Posterior vena cava (tissue), 2 donors: ENCODE measurements at regions not wholly inside any gene's neighbourhood (a gene's known extent, or its start where the extent isn't known, plus 50 kb on each side); places are given as distances from the start of the nearest gene placed in this dataset.
"Not testable (repeated sequence)": the region's sequence is repeated elsewhere in the genome, so short reads cannot be mapped to it uniquely, and the experiment has no call there.

Experiments
- DNase-seq: peaks from one replicate; pipeline ENCODE4 v3.0.0-alpha.2; 2020; ENCODE audit warnings: low spot score
- intact Hi-C, 2 donors: fragments of 100-400 bp; cut with DNase I; formaldehyde crosslinking; loops; one replicate each; pipeline versions ENCODE4 v1.14.1 to v1.14.2; 2022 to 2023
- donor health status: DM: yes; HTN: yes; CAD: no.
- donor health status: DM: yes; HTN: yes; CAD: no.

DNA sequence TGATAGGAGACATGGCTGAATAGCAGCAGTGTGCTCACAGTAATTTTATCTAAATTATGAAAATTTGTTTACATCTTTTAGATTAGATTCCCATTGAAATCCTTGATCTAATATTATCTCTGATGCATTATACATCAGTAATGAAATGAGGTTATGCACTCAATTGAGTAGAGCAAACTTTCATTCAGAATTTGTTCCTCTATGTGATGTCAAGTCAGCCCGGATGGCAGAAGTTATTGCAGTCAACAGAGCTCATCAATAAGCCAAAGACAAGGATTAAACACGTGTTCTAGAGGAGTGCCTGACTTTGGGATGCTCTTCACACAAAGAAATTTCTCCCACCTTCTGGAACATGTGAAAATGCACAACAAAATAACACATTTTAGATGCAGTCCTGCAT is 688.8 kb downstream of the TMEM121 start:
- intact Hi-C loops: no loop called here
- DNase-seq: no peak

DNA sequence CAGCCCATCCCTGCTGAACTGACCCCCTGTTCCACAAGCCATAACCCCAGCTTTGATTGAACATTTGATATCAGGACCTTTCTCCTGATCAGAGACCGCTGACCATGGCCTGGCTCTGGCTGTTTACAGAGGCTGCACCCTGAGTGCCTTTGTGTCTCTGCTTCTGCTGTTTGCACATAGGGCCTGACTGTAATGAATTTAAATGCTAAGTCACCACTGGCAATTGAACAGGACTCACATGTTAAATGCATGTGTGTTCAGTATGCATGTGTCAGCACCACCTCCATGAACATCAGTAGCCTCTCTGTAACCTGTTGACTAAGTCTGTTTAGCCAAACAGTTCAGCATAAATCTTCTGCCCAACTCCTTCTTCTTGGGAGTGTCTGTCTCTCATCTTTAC is 690.3 kb downstream of the TMEM121 start:
- intact Hi-C loops: no loop called here
- DNase-seq: no peak

DNA sequence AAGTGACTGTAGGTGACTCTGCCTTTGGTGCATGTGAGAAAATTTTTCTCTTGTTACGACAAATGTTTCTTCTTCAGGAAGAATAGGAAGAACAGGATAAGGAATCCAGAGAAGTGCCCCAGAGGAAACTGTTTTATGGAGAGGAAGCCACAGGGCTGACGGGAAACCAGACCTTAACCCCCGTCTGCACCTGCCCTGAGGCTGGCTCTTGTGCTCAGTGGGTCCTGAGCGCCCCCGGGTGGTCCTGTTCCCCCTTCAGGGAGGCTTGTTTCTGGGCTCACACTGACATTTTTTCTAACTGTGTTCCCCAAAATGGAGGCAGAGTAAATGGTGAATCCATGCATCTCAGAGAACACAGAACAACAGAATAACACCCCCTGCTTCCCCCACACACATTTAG is 691.8 kb downstream of the TMEM121 start:
- DNase-seq: no peak
- intact Hi-C loops: no loop called here

DNA sequence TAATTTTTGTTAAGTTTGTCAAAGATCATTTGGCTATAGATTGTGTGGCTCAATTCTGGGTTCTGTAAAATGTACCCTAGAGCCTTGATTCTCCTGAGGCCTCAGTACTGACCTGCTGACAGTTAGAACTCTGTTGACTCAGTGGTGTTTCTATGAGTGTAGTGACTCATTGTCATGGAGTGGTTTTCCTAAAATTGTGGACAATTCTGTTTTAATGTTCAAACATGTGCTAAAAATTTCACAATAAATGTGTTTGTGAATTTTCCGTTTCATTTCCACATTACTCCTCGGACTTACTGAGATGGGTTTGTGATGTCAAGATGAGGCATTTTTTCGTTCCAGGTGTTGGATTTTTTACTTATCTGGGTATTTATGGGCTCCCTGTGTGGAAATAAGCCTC is 695.9 kb downstream of the TMEM121 start:
- DNase-seq: no peak
- intact Hi-C loops: no loop called here

DNA sequence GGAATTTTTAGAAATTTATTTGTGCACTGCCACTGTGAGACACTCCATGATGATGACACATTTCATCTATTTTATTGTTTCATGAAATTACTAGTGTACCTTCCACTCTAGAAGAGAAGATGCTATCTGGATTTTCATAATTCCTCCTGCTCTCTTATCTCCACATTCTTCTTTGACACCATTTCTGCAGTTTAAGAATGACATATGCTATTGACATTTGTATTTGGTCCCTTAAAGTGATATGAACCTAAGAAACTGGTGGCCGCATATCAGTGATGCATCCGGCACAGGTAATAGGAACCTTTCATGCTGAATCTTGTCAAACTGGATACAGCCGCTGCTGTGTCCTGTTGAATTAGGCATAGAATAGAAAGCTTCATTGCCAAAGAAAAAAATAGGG is 696.3 kb downstream of the TMEM121 start:
- intact Hi-C loops: no loop called here
- DNase-seq: no peak

DNA sequence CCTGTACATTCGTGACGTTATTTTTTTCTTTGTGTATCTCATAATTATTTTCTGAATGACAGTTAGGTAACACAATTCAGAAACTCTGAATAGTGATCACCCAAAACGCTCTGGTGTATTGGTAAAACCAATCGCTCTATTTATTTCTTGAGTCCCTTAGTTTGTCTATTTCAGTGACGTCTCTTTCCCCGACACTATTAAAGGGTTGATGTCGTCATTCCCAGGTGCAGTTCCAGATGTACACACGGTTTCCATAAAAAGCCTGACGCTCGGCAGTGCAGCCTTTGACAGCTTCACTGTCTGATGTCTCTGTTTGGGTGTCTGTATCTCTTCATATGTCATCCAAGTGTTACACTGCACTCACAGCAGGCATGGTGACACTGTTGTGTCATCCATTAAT is 701.4 kb downstream of the TMEM121 start:
- DNase-seq: no peak
- intact Hi-C loops: no loop called here

DNA sequence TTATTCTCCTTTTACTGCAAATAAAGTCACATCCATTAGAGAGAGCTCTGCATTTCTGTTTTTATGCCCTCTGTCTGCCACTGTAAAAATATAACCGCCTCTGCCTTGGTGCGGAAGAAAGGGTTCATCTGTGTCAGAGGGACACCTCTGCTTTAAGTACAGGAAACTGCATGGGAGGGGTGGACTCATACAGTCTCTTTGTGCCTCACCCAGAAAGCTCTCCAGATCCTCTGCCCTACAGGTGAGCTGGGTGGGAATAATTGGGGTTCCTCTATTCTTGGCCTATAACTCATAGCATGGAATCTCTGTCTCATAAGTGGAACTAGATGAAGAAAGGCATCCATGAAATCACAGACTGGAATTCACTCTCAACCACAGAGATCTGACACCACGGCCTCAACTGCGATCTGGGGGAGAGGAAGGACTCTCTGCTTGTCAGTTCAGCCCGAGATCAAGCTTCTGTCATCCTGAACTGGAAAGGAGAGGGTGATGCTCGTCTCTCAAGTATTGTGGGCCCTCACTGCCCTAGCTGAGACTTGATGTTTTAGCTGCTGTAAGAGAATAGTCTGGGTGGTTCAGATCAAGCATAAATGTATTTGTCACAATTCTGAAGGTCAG is 702.3 kb downstream of the TMEM121 start:
- intact Hi-C loops: no loop called here
- DNase-seq: no peak

DNA sequence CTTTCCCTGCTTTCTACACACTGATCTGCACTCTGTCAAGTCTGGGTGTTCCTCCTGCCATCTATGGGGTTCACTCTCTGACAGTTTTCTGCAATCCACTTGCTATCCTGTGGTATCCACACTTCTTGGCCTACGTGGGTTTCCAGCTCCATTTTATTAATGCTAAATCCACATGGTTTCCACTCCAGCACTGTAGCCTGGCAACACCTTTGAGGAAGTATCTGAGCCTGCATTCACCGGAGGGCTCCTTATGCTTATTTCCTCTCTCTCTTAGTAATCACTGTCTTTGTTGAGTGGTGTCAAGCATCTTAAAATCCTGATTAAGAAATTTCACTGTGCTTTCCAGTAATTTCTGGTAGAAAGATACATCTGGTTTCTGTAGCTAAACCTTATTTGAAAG is 703.7 kb downstream of the TMEM121 start:
- DNase-seq: no peak
- intact Hi-C loops: no loop called here

DNA sequence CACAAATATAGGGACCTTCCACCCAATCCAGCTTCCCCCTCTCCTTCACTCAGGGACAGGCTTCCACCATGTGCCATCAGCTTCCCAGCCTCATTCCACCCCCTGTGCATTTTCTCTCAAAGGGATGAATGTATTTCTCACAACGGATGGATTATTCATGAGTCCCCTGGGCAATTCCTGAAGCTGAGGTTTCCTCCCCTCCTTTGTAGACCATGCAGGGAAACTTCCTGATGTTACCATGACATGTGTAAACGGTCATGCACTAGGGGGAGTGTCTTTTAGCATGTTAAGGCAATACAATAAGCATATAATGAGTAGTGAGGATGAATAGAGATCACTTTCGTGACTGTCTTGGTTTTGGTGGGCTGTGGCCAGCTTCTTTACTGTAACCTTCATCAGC is 706.8 kb downstream of the TMEM121 start:
- intact Hi-C loops, DNase-seq: not testable (repeated sequence)

DNA sequence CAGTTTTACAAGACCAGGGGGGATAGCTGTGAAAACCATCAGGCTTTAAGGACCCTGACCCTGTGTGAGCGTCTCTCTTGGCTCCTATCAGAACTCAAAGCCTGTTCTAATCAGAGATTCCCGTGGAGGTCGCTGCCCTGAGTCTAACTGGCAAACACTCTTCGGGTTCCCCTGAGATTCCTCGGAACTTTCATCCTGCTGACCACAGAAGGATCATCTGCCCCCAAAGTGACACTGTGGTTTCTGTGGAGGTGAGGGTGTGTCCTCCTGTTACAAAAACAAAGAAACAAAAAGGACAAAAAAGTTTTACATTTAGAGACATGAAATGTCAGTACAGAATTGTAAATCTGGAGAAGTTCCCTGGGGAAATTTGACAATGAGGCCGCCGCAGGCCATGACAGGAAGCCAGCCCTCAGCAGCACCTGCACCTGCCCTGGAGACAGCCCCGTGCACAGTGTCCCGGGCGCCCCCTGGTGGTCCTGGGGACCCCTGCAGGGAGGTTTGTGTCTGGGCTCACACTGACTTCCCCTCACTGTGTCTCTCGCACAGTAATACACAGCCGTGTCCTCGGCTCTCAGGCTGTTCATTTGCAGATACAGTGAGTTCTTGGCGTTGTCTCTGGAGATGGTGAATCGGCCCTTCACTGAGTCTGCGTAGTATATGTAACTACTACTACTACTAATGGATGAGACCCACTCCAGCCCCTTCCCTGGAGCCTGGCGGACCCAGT is 708.3 kb downstream of the TMEM121 start:
- intact Hi-C loops, DNase-seq: not testable (repeated sequence)

DNA sequence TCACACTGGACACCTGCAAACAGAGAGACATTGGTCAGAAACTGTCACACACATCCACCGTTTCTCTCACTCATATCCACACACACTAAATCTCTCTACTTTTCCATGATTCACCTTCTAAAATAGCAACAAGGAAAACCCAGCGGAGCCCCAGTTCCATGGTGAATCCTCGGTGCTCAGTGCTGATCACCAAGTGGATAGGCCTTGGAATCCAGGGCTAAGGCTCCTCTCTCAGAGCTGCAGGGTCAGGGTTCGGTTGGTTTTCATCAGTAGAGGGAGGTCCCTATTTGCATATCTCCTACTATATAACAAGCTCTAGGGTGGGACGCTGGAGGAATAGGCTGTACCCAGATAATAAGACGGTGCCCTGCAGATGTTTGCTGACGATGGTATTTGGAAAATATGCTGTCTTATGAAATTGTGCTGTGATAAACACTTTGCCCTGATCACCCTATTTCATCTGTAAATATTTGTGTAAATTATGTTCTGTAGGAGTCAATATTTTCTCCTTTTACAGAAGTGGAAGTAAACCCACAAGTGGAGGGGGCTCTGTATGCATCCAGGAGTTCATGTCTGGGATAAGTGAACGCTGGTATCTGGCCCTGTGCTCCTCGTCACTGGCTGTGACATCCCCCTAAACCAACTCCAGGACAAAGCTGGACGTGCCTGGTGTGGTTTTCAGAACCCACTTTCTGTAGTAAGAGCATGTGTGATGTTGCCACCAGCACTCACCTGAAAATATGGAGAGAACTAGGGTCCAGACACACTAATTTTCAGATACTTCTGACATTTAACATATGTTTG is 709.2 kb downstream of the TMEM121 start:
- intact Hi-C loops: no loop called here
- DNase-seq: no peak

DNA sequence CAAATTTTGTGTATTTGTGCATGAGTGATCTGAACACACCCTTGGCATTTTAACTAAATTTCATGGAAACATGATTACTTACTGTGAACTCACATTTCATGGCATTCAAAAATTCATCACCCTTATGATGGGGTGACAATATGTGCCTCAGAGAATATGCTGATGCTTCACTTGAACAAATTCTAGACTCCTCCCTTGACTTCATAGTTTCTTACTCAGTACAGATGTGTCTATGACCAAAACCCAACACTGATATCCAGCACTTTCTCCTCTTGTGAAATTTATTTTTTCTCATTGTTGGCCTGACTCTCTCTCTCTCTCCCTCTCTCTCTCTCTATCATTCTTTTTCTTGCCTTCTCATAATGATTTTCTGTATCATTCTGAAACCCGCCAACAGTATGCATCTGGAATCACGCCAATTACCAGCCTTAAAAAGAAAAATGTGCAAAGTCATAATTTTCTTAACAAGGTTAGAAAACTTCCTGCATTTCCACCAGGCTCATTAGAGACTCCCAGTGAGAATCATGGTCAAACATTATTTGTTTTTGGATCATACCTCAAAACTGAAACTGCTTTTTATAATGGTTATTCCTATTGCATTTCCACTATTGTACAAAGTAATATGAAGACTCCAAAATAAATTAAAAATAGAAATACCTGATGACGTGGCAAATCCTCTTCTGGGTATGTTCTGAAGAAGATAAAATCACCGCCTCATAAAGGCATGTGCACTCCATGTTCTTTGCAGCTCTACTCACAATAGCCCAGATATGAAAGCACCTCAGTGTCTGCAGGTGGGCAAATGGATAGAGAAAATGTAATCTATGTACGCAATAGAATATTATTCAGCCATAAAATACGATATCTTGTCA is 722.2 kb downstream of the TMEM121 start:
- intact Hi-C loops: no loop called here
- no peak for DNase-seq

DNA sequence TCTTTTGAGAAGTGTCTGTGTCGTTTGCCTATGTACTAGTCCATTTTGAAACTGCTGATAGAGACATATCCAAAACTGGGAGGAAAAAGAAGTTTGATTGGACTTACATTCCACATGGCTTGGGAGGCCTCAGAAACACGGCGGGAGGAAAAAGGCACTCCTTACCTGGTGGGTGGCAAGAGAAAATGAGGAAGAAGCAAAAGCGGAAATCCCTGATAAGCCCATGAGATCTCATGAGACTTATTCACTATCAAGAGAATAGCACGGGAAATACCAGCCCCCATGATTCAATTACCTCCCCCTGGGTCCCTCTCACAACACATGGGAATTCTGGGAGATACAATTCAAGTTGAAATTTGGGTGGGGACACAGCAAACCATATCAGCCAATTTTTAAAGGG is 727.6 kb downstream of the TMEM121 start:
- DNase-seq, intact Hi-C loops: not testable (repeated sequence)

DNA sequence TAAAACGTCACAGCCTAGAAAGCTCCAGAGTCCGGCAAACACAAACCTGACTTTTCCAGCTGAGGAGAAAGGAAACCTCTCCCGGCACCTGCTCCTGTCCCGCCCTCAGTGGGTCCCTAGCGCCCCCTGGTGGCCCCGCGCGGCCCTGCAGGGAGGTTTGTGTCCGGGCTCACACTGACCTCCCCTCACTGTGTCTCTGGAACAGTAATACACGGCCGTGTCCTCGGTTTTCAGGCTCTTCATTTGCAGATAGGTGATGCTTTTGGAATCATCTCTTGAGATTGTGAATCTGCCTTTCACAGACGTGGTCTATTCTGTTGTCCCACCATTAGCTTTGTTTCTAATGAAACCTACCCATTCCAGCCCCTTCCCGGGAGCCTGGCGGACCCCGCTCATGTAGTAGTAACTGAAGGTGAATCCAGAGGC is 731.2 kb downstream of the TMEM121 start:
- intact Hi-C loops: not testable (repeated sequence)
- DNase-seq: peak; percentile 87

DNA sequence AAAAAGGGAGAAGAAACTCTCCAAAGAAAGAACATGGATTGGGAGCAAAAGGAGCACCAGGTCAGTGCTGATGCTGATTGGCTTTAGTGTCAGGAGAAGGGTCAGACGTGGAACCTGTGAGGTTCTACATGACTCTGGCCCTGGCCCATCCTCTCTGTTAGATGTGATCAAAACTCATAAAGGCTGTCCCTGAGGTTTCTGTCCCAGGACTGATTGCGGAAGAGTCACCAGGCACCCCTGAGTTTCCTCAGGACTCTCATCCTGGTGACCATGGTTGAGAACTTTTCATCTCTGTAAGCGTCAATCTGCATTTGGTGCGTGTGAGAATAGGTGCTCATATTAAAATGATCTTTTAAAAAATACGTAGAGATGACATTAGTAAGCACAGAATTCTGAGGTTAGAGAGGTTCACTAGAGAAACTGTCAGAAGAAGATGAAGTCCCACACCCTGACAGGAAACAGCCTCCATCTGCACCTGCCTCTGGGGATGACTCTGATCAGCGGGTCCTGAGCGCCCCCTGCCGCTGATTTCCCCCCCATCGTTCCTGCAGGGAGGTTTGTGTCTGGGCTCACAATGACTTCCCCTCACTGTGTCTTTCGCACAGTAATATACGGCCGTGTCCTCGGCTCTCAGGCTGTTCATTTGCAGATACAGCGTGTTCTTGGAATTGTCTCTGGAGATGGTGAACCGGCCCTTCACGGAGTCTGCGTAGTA is 741.8 kb downstream of the TMEM121 start:
- intact Hi-C loops: no loop called here
- DNase-seq: peak; percentile 86

DNA sequence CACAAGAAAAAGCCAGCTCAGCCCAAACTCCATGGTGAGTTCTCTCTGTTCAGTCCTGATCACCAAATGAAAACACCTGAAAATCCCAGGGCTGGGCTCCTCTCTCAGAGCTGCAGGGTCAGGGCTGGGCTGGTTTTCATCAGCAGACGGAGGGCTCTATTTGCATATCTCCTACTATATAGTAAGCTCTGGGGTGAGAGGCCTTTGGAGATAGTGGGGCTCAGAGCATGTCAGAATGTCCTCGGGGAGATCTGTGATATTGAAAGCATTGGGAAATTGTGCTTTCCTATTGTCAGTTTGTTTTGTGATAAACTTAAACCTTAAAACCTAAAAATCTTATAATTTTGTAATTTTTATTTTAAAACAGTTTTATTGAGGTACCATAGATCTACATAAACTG is 742.6 kb downstream of the TMEM121 start:
- no peak for DNase-seq
- intact Hi-C loops: no loop called here

DNA sequence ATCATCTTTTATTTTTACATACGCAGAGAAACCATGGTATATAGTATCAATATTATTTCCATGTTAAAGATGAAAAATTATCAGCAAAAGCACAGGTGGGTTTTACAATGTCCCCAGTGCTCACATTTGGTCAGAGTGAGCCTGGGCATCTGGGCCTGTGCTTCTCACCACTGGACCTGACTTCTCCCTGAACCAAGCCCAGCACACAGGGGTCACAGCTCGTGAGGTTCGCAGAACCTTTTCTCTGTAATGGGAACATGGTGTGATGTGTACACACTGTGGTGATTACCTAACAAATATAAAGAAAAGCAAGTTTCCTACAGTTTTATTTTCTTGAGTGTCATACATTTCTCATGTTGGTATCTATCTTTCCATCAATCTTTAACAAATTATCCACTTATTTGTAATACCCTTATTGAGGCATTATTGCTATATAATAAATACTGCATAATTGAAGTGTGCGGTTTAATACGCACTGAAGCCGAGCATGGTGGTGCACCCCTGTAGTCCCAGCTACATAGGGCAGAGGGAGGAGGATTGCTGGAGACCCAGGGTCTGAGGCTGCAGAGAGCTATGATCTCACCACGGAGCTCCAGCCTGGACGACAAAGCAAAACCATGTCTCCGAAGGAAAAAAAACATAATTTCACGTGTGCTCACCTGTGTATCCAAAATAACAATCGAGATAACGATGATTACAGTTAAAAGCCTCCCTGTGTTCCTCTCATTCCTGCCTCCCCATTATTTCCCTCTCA is 743.2 kb downstream of the TMEM121 start:
- intact Hi-C loops: no loop called here
- no peak for DNase-seq

DNA sequence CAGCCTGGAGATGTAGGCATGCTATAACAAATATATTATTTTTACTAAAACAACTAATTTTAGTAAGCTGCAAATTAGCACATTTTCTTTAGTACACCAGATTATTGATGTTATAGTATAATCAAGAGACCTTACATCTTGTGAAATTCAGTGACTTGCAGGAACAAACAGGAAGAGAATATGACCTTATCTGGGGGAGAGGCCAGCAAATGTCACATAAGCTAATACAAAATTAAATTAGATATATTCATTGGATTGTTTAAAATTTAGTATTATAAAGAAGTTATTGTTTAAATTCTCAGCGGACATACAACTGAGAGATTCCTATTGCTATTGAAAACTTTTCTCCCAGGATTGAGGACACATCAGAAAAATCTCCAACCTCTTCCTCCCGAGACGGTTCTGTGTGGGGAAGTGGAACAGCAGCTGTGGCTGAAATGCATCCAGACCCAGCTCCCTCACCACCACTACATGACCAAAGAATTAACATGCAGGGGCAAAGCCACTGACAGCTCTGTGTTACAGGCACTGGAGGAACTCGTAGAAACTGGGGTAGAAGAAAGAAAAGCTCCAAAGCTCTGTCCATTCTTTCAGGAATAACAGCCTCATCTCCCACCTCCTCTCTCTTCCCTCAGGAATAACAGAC is 744.2 kb downstream of the TMEM121 start:
- DNase-seq, intact Hi-C loops: not testable (repeated sequence)
